Liver (tissue), 3 donors: ENCODE measurements at regions not wholly inside any gene's neighbourhood (a gene's known extent, or its start where the extent isn't known, plus 50 kb on each side); places are given as distances from the start of the nearest gene placed in this dataset.
"Not testable (repeated sequence)": the region's sequence is repeated elsewhere in the genome, so short reads cannot be mapped to it uniquely, and the experiment has no call there.

Source experiments
- CTCF ChIP-seq: fragments of 150-350 bp; IDR thresholded peaks from 2 replicates; pipeline ENCODE4 v1.5.1; 2017; ENCODE audit warnings: improper control_type of control experiment, low read depth, low read length; ENCODE audit not compliant: missing input control
- EGR1 ChIP-seq, 2 donors: IDR thresholded peaks; 2 replicates each; pipeline ENCODE4 v1.6.1; 2016 to 2018; ENCODE audit warnings: antibody characterized with exemption in 2 of 2, low read depth in 2 of 2
- GABPA ChIP-seq, 2 donors: IDR thresholded peaks in 1 of 2; conservative IDR thresholded peaks in 1 of 2; 2 replicates each; pipeline ENCODE4 v1.6.1; 2016; ENCODE audit warnings: antibody characterized with exemption in 2 of 2, mild to moderate bottlenecking in 1 of 2, moderate library complexity in 1 of 2
- MAX ChIP-seq: IDR thresholded peaks from 2 replicates; pipeline ENCODE4 v1.6.1; 2016; ENCODE audit warnings: antibody characterized with exemption
- RAD21 ChIP-seq, 2 donors: IDR thresholded peaks; 2 replicates each; pipeline ENCODE4 v1.6.1; 2016; ENCODE audit warnings: antibody characterized with exemption in 2 of 2, mild to moderate bottlenecking in 2 of 2
- REST ChIP-seq: IDR thresholded peaks from 2 replicates; pipeline ENCODE4 v1.6.1; 2016; ENCODE audit warnings: antibody characterized with exemption, mild to moderate bottlenecking
- RXRA ChIP-seq, 2 donors: IDR thresholded peaks; 2 replicates each; pipeline ENCODE4 v1.6.1; 2017 to 2018; ENCODE audit warnings: antibody characterized with exemption in 2 of 2, mild to moderate bottlenecking in 1 of 2
- TAF1 ChIP-seq: conservative IDR thresholded peaks from 2 replicates; pipeline ENCODE4 v1.6.1; 2016; ENCODE audit warnings: antibody characterized with exemption, mild to moderate bottlenecking
- YY1 ChIP-seq: IDR thresholded peaks from 2 replicates; pipeline ENCODE4 v1.6.1; 2016; ENCODE audit warnings: antibody characterized with exemption, mild to moderate bottlenecking
- ZBTB33 ChIP-seq: IDR thresholded peaks from 2 replicates; pipeline ENCODE4 v1.6.1; 2016; ENCODE audit warnings: antibody characterized with exemption
- donor health status: healthy.
- donor health status: healthy.

GRCh38 chr4:118531947-118532346, 153.2 kb upstream of the METTL14 start:
- TF ChIP-seq CTCF; RAD21 (IDR thresholded peaks at IDR 0.05); YY1; EGR1 (IDR thresholded peaks at IDR 0.05; ENCODE audit: low read depth in 2 of 2); GABPA (IDR thresholded peaks at IDR 0.05 in 1 of 2, conservative IDR thresholded peaks at IDR 0.05 in 1 of 2); MAX; RXRA (IDR thresholded peaks at IDR 0.05); ZBTB33; TAF1; REST: not testable (repeated sequence)
